ENCODE measurements at regions not wholly inside any gene's neighbourhood (a gene's known extent, or its start where the extent isn't known, plus 50 kb on each side); places are given as distances from the start of the nearest gene placed in this dataset.

GRCh38 chr6:23278180-23278532 lies 708.8 kb downstream of the HDGFL1 start:
- DNase-seq (ENCODE audit: low read depth, low spot score), result no peak
- TF ChIP-seq POLR2AphosphoS5 (IDR thresholded peaks at IDR 0.05; ENCODE audit: borderline replicate concordance, low read depth, low read length) (no peak), EZH2 (IDR thresholded peaks at IDR 0.05) (no peak), FOXP2 (optimal IDR thresholded peaks at IDR 0.05; ENCODE audit: control extremely low read depth, extremely low read length, insufficient read depth) (no peak)
- no peak overlapping the region for H3K4me3 ChIP-seq
- H3K27ac ChIP-seq, result no peak overlapping the region
- no peaks in the 10 kb centered on the region for H3K9me3 ChIP-seq (ENCODE audit: low read depth, low read length)
- H3K9ac ChIP-seq (ENCODE audit: insufficient read length), result no peak overlapping the region
- no peaks in the 10 kb centered on the region for H3K36me3 ChIP-seq (ENCODE audit: insufficient read depth, low read length)

GRCh38 chr6:23280437-23280836 lies 711.1 kb downstream of the HDGFL1 start:
- no peaks in the 10 kb centered on the region for H3K9me3 ChIP-seq (ENCODE audit: low read depth, low read length)
- no peaks in the 10 kb centered on the region for H3K36me3 ChIP-seq (ENCODE audit: insufficient read depth, low read length)
- DNase-seq (ENCODE audit: low read depth, low spot score), result no peak
- TF ChIP-seq EZH2 (IDR thresholded peaks at IDR 0.05) (no peak), POLR2AphosphoS5 (IDR thresholded peaks at IDR 0.05; ENCODE audit: borderline replicate concordance, low read depth, low read length) (no peak), FOXP2 (optimal IDR thresholded peaks at IDR 0.05; ENCODE audit: control extremely low read depth, extremely low read length, insufficient read depth) (no peak)
- no peak overlapping the region for H3K9ac ChIP-seq (ENCODE audit: insufficient read length)
- H3K4me3 ChIP-seq, result no peak overlapping the region
- no peak overlapping the region for H3K27ac ChIP-seq

DNA sequence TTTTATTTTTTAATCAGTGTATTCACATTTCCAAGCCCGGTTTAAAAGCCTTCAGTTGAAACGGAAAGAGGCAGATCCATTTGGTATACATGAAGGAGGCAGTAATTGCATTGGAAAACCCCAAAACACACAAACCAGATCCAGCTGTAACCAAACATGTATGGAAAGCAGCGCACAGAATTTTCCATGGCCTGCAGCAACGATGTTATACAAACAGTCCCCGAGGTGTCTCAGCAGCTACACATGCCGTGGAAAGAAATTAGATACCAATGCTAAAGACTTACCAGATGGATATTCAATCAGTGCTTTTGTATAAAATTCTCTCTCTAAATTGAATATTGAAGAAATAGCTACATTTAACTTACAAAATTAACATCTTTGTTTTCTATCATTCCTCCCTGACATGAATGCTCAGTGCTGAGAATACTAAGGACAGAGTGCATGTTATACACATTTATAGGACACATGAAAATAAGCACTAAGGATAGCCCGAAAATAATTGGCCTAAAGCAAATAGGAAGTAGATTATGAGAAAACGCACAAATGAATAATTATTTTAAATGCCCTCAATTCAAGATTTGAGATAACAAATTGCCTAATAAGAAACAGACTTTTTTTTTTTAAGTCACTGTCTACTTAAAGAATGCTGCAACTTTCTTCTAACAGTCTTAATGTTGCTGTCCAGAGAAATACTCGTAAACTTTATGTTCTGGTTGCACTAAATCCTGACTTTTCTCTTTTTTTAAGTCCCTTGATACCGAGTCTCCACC lies 713.1 kb downstream of the HDGFL1 start:
- DNase-seq (ENCODE audit: low read depth, low spot score), result peak; percentile 89
- Histone ChIP-seq H3K4me3 (peak overlapping the region; percentile 66), H3K36me3 (ENCODE audit: insufficient read depth, low read length) (no peaks in the 10 kb centered on the region), H3K9ac (ENCODE audit: insufficient read length) (peak overlapping the region; percentile 40), H3K27ac (peak overlapping the region; percentile 76), H3K9me3 (ENCODE audit: low read depth, low read length) (no peaks in the 10 kb centered on the region)
- peak; percentile 71 for TF ChIP-seq FOXP2 (optimal IDR thresholded peaks at IDR 0.05; ENCODE audit: control extremely low read depth, extremely low read length, insufficient read depth)
- TF ChIP-seq POLR2AphosphoS5 (IDR thresholded peaks at IDR 0.05; ENCODE audit: borderline replicate concordance, low read depth, low read length), result no peak
- no peak for TF ChIP-seq EZH2 (IDR thresholded peaks at IDR 0.05)

GRCh38 chr6:23293653-23294052 lies 724.3 kb downstream of the HDGFL1 start:
- DNase-seq (ENCODE audit: low read depth, low spot score), result no peak
- no peak overlapping the region for H3K27ac ChIP-seq

GRCh38 chr6:23301556-23301955 lies 732.2 kb downstream of the HDGFL1 start:
- Histone ChIP-seq H3K27ac (no peak overlapping the region), H3K4me3 (peak overlapping the region; percentile 24; the same call in 1 of the 2 replicates), H3K9ac (ENCODE audit: insufficient read length) (no peak overlapping the region), H3K36me3 (ENCODE audit: insufficient read depth, low read length) (no peaks in the 10 kb centered on the region), H3K9me3 (ENCODE audit: low read depth, low read length) (no peaks in the 10 kb centered on the region)
- no peak for TF ChIP-seq EZH2 (IDR thresholded peaks at IDR 0.05)
- TF ChIP-seq POLR2AphosphoS5 (IDR thresholded peaks at IDR 0.05; ENCODE audit: borderline replicate concordance, low read depth, low read length), result no peak
- TF ChIP-seq FOXP2 (optimal IDR thresholded peaks at IDR 0.05; ENCODE audit: control extremely low read depth, extremely low read length, insufficient read depth), result no peak
- DNase-seq (ENCODE audit: low read depth, low spot score), result no peak

More at GRCh38 chr6:23293653-23294052, 724.3 kb downstream of the HDGFL1 start:
- H3K4me3 ChIP-seq, result no peak overlapping the region
- no peaks in the 10 kb centered on the region for H3K36me3 ChIP-seq (ENCODE audit: insufficient read depth, low read length)
- no peak for TF ChIP-seq EZH2 (IDR thresholded peaks at IDR 0.05)
- no peak for TF ChIP-seq POLR2AphosphoS5 (IDR thresholded peaks at IDR 0.05; ENCODE audit: borderline replicate concordance, low read depth, low read length)
- TF ChIP-seq FOXP2 (optimal IDR thresholded peaks at IDR 0.05; ENCODE audit: control extremely low read depth, extremely low read length, insufficient read depth), result no peak
- no peaks in the 10 kb centered on the region for H3K9me3 ChIP-seq (ENCODE audit: low read depth, low read length)
- no peak overlapping the region for H3K9ac ChIP-seq (ENCODE audit: insufficient read length)

DNA sequence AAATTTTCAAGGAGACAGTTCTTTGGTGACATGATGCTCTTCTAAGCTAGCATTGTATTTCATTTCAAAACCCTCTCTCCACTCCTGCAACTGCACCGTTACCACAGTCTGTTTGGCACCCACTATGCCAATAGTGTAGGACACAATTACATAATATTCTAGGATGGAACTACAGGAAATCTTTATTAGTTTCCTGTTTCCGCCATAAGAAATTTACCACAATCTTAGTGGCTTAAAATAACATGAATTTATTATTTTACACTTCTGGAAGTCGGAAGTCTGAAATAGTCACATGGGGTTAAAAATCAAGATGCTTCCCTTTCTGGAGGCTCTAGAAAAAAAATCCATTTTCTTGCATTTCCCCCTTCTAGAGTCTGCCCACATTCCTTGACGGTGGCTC lies 733.1 kb downstream of the HDGFL1 start:
- H3K36me3 ChIP-seq (ENCODE audit: insufficient read depth, low read length), result no peaks in the 10 kb centered on the region
- no peaks in the 10 kb centered on the region for H3K9me3 ChIP-seq (ENCODE audit: low read depth, low read length)
- peak; percentile 94 for DNase-seq (ENCODE audit: low read depth, low spot score)

DNA sequence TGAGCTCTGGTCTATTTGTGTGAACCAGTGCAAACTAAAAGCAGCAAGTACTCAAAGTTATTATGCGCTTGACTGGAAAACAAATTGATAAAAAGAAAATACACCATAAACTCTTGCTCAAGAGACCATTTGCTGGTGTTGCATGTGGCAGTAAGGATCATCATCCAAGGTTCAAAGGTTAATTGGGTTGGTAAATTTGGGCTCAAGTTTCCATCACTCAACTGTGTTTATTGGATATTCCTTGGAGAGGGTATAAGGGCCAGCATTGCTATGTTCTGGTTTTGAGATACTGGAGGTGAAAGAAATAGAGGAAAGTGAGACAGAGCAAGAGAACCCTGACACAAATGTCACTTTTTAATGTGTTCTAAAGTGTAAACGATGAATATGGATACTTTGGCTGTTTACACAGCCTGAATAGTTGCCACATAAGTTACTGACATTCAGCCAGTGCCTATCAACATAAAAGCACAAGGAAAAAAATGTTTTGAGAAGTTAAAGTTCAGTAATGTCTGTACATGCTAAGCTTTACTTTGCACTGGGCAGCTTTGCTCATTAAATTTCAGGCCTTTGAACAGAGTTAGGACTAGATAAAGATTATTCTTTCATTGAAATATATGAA lies 736.1 kb downstream of the HDGFL1 start:
- H3K36me3 ChIP-seq (ENCODE audit: insufficient read depth, low read length), result no peaks in the 10 kb centered on the region
- no peak overlapping the region for H3K4me3 ChIP-seq
- TF ChIP-seq FOXP2 (optimal IDR thresholded peaks at IDR 0.05; ENCODE audit: control extremely low read depth, extremely low read length, insufficient read depth) (no peak), POLR2AphosphoS5 (IDR thresholded peaks at IDR 0.05; ENCODE audit: borderline replicate concordance, low read depth, low read length) (no peak), EZH2 (IDR thresholded peaks at IDR 0.05) (no peak)
- H3K9me3 ChIP-seq (ENCODE audit: low read depth, low read length), result no peaks in the 10 kb centered on the region
- DNase-seq (ENCODE audit: low read depth, low spot score), result no peak
- no peak overlapping the region for H3K27ac ChIP-seq
- H3K9ac ChIP-seq (ENCODE audit: insufficient read length), result no peak overlapping the region

More for the DNA sequence above, 733.1 kb downstream of the HDGFL1 start:
- Histone ChIP-seq H3K4me3 (no peak overlapping the region; the same call in 1 of the 2 replicates), H3K27ac (peak overlapping the region; percentile 48; the same call in 1 of the 2 replicates), H3K9ac (ENCODE audit: insufficient read length) (no peak overlapping the region)
- TF ChIP-seq POLR2AphosphoS5 (IDR thresholded peaks at IDR 0.05; ENCODE audit: borderline replicate concordance, low read depth, low read length), result peak; percentile 71; the same call in 1 of the 2 replicates
- no peak for TF ChIP-seq EZH2 (IDR thresholded peaks at IDR 0.05)

DNA sequence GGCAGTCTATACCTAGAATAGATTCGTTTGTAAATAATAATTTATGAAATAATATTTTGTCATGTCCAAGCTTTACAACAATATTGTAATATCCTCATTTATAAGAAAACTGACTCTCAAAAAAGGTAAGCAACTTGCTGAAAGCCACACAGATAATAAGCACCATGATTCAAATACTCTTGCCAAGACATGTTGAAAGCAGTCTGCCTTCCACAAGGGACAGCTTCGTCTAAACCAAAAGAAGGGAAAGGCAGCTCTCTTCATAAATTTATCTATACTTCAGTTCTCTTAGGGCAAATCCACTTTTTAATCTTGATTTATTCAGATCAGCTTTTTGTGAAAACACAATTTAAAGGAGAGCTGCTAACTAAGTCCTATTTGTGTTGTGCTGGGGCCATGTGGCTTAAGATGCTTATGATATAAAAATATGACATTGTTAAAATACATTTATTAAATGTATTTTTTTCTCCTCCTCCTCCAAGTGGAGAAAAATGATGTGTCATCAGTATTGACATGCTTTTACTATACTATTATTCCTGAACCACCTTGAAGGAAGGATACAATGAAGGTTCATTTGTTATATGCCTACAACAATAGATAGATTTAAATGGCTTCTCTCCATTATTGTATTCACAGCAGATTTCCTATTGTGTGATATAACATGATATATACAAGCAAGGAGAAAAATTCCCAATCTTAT lies 737.0 kb downstream of the HDGFL1 start:
- Histone ChIP-seq H3K4me3 (no peak overlapping the region), H3K36me3 (ENCODE audit: insufficient read depth, low read length) (no peaks in the 10 kb centered on the region), H3K9me3 (ENCODE audit: low read depth, low read length) (no peaks in the 10 kb centered on the region), H3K9ac (ENCODE audit: insufficient read length) (no peak overlapping the region), H3K27ac (no peak overlapping the region)
- no peak for DNase-seq (ENCODE audit: low read depth, low spot score)
- TF ChIP-seq POLR2AphosphoS5 (IDR thresholded peaks at IDR 0.05; ENCODE audit: borderline replicate concordance, low read depth, low read length), result no peak
- TF ChIP-seq EZH2 (IDR thresholded peaks at IDR 0.05), result no peak
- no peak for TF ChIP-seq FOXP2 (optimal IDR thresholded peaks at IDR 0.05; ENCODE audit: control extremely low read depth, extremely low read length, insufficient read depth)
